K562 (cell line): ENCODE measurements at regions not wholly inside any gene's neighbourhood (a gene's known extent, or its start where the extent isn't known, plus 50 kb on each side); places are given as distances from the start of the nearest gene placed in this dataset.

Source experiments
- ATAC-seq: fragments of 200-7000 bp; cut with Tn5 transposase; 3 replicates; pipeline ENCODE4 v1.9.1; 2020; ENCODE audit warnings: moderate library complexity
- BruUV-seq: library from RNA; stranded (reverse); fragments of 400-500 nt; replicated peaks from 2 replicates; lab custom pipeline; 2021; lab: Mats Ljungman, UMichigan
- CTCF ChIA-PET: fragments of 300-600 bp; formaldehyde crosslinking; extraction: SDS; loops from one replicate; lab custom pipeline; 2021; ENCODE audit warnings: low intra/inter-chr PET ratio; lab: Yijun Ruan, JAX
- POLR2A ChIA-PET: fragments of 300-600, 350-650 bp; sonication (Branson Sonifier 250); formaldehyde crosslinking; extraction: SDS; loops from one replicate; lab custom pipeline; 2021; ENCODE audit warnings: antibody characterized with exemption, inconsistent platforms; lab: Yijun Ruan, JAX
- DNase-seq, 4 experiments: peaks; one replicate each; pipeline versions ENCODE4 v3.0.0 to v3.0.0-alpha.2; 2011 to 2018; ENCODE audit warnings: low spot score in 3 of 4, mixed read lengths in 3 of 4; ENCODE audit errors: extremely low read depth in 1 of 4
- FAIRE-seq: peaks from 2 replicates; lab custom pipeline; 2011; peaks lifted over from hg19 to GRCh38; lab: Jason Lieb, UNC
- H2AFZ ChIP-seq: 2 replicates; pipeline ENCODE4 v1.6.0; 2011; ENCODE audit warnings: low read depth, low read length, control low read depth, inconsistent platforms
- H3K27ac ChIP-seq: fragments of 200-600 bp; 3 replicates; pipeline ENCODE4 v1.8.0; 2011; ENCODE audit warnings: low read depth, mild to moderate bottlenecking, control low read depth, inconsistent platforms, low read length, moderate library complexity, mixed read lengths; ENCODE audit errors: extremely low read depth
- H3K27me3 ChIP-seq, 2 experiments: fragments of 300-600 bp in 1 of 2; 2 replicates in 1 of 2; 3 replicates in 1 of 2; pipeline versions ENCODE4 v1.6.0 to v1.8.0; 2011; ENCODE audit warnings: inconsistent platforms in 2 of 2, low read length in 2 of 2, mild to moderate bottlenecking in 1 of 2, mixed read lengths in 1 of 2, moderate library complexity in 1 of 2; ENCODE audit not compliant: control insufficient read depth in 2 of 2, insufficient read depth in 2 of 2
- H3K36me3 ChIP-seq: fragments of 300-600 bp; 3 replicates; pipeline ENCODE4 v1.8.0; 2011; ENCODE audit warnings: mild to moderate bottlenecking, low read length, inconsistent platforms; ENCODE audit not compliant: control insufficient read depth, insufficient read depth
- H3K4me1 ChIP-seq, 2 experiments: fragments of 200-600 bp in 1 of 2; replicated peaks in 1 of 2; 2 replicates in 1 of 2; 3 replicates in 1 of 2; pipeline versions ENCODE4 v1.5.1 to v1.8.0; 2011; ENCODE audit warnings: inconsistent platforms in 2 of 2, low read length in 2 of 2, mild to moderate bottlenecking in 1 of 2, mixed read lengths in 1 of 2, moderate library complexity in 1 of 2; ENCODE audit not compliant: control insufficient read depth in 2 of 2, insufficient read depth in 2 of 2
- H3K4me2 ChIP-seq: 2 replicates; pipeline ENCODE4 v1.6.1; 2011; ENCODE audit warnings: low read length, control low read depth, inconsistent platforms, mixed read lengths; ENCODE audit not compliant: insufficient read depth
- H3K4me3 ChIP-seq: fragments of 200-600 bp; sonication (generic), shearing (Covaris generic); 2 replicates; pipeline ENCODE4 v1.5.1; 2016; ENCODE audit warnings: control low read depth, inconsistent platforms
- H3K79me2 ChIP-seq: fragments of 200-600 bp; 3 replicates; pipeline ENCODE4 v1.8.0; 2011; ENCODE audit warnings: low read length, inconsistent platforms; ENCODE audit not compliant: control insufficient read depth, insufficient read depth
- H3K9ac ChIP-seq, 2 experiments: 2 replicates each; pipeline versions ENCODE4 v1.6.0 to v1.6.1; 2011; ENCODE audit warnings: low read depth in 2 of 2, low read length in 2 of 2, control low read depth in 1 of 2, inconsistent platforms in 1 of 2, mild to moderate bottlenecking in 1 of 2, mixed read lengths in 1 of 2; ENCODE audit not compliant: insufficient read depth in 1 of 2
- H3K9me1 ChIP-seq: one replicate; pipeline ENCODE4 v1.6.0; 2011; ENCODE audit warnings: inconsistent platforms, mild to moderate bottlenecking, low read length, moderate library complexity; ENCODE audit not compliant: control insufficient read depth, insufficient read depth
- H3K9me3 ChIP-seq: replicated peaks from 2 replicates; pipeline ENCODE4 v1.5.1; 2011; ENCODE audit warnings: low read depth, low read length, inconsistent platforms; ENCODE audit not compliant: control insufficient read depth, insufficient read depth
- H4K20me1 ChIP-seq: replicated peaks from 2 replicates; pipeline ENCODE4 v1.6.1; 2011; ENCODE audit warnings: low read length, inconsistent platforms, mixed read lengths; ENCODE audit not compliant: control insufficient read depth, insufficient read depth
- PHF21A ChIP-seq: fragments of 450-650 bp; IDR thresholded peaks from 2 replicates; pipeline ENCODE4 v1.6.1; 2017; ENCODE audit warnings: low read depth, borderline replicate concordance
- SMAD1 ChIP-seq: fragments of 150-350 bp; IDR thresholded peaks from 2 replicates; pipeline ENCODE4 v1.6.1; 2014; ENCODE audit warnings: low read length, low read depth; ENCODE audit not compliant: partially characterized antibody
- SP1 ChIP-seq: sonication (generic); formaldehyde crosslinking; IDR thresholded peaks from 2 replicates; pipeline ENCODE4 v1.8.1; 2022; ENCODE audit warnings: mild to moderate bottlenecking, missing genetic modification reagents
- SRSF9 ChIP-seq: fragments of 200-400 bp; formaldehyde crosslinking; IDR thresholded peaks from 2 replicates; pipeline ENCODE4 v1.6.1; 2017; ENCODE audit warnings: low read depth, low read length, borderline replicate concordance
- ZFP36 ChIP-seq: fragments of 150-350 bp; IDR thresholded peaks from 2 replicates; pipeline ENCODE4 v1.6.1; 2018; ENCODE audit warnings: low read length, low read depth; ENCODE audit not compliant: partially characterized antibody
- ZNF707 ChIP-seq: fragments of 250-450 bp; sonication (Bioruptor Pico); conservative IDR thresholded peaks from 2 replicates; pipeline ENCODE4 v1.8.0; 2022; ENCODE audit warnings: inconsistent platforms, mild to moderate bottlenecking, moderate library complexity
- WGBS: fragments of 100-300 bp; shearing (Covaris generic); methylation state at CpG from one replicate; pipeline ENCODE4 v1.1.6; 2016; ENCODE audit warnings: low coverage, mixed read lengths; ENCODE audit not compliant: insufficient coverage; ENCODE audit errors: missing lambda C conversion rate; 5-methylcytosine and 5-hydroxymethylcytosine counted together
- in situ Hi-C: fragments of 300-500 bp; cut with MboI; formaldehyde crosslinking; loops from 4 replicates; pipeline ENCODE4 v1.15.0; 2018; ENCODE audit warnings: inconsistent platforms, mixed read lengths
- intact Hi-C: fragments of 100-400 bp; cut with micrococcal nuclease; formaldehyde crosslinking; loops from 2 replicates; pipeline ENCODE4 v1.14.2; 2022
- TF ChIP-seq, protein P1 (sequence below): fragments of 250-450 bp; sonication (Bioruptor Pico); IDR thresholded peaks from 2 replicates; pipeline ENCODE4 v1.8.0; 2022; ENCODE audit warnings: inconsistent platforms
- TF ChIP-seq, protein P2 (sequence below): fragments of 450-650 bp; formaldehyde crosslinking; IDR thresholded peaks from 2 replicates; pipeline ENCODE4 v1.4.0; 2020; ENCODE audit warnings: mild to moderate bottlenecking
- TF ChIP-seq, protein P3 (sequence below): fragments of 250-450 bp; sonication (Bioruptor Pico); IDR thresholded peaks from 2 replicates; pipeline ENCODE4 v1.4.0; 2020; ENCODE audit warnings: mild to moderate bottlenecking, moderate library complexity

DNA sequence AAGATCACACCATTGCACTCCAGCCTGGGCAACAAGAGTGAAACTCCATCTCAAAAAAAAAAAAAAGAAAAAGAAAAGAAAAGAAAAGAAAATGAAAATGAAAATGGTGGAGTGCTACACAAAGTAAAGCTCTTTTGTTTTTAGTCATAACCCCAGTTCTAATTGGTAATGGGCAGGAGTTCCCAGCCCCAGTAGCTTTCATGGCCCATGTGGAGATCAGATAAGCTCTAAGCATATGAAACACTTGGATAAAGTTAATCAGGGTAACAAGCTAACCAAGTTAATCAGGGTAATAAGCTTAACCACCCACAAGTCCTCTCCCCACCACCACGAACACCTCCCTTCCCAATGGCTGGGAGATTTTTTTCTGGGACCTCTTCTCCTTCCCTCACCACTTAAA lies 240.8 kb downstream of the BCL11A start (continued):
- TF ChIP-seq, protein P1, sequence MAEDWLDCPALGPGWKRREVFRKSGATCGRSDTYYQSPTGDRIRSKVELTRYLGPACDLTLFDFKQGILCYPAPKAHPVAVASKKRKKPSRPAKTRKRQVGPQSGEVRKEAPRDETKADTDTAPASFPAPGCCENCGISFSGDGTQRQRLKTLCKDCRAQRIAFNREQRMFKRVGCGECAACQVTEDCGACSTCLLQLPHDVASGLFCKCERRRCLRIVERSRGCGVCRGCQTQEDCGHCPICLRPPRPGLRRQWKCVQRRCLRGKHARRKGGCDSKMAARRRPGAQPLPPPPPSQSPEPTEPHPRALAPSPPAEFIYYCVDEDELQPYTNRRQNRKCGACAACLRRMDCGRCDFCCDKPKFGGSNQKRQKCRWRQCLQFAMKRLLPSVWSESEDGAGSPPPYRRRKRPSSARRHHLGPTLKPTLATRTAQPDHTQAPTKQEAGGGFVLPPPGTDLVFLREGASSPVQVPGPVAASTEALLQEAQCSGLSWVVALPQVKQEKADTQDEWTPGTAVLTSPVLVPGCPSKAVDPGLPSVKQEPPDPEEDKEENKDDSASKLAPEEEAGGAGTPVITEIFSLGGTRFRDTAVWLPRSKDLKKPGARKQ (CRISPR knock-in tag), result no peak
- no peak for TF ChIP-seq ZNF707 (CRISPR knock-in tag)
- no peak for TF ChIP-seq SP1 (CRISPR knock-in tag)
- TF ChIP-seq SMAD1, result no peak
- TF ChIP-seq, protein P2, sequence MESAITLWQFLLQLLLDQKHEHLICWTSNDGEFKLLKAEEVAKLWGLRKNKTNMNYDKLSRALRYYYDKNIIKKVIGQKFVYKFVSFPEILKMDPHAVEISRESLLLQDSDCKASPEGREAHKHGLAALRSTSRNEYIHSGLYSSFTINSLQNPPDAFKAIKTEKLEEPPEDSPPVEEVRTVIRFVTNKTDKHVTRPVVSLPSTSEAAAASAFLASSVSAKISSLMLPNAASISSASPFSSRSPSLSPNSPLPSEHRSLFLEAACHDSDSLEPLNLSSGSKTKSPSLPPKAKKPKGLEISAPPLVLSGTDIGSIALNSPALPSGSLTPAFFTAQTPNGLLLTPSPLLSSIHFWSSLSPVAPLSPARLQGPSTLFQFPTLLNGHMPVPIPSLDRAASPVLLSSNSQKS, result no peak
- no peak for TF ChIP-seq PHF21A

DNA sequence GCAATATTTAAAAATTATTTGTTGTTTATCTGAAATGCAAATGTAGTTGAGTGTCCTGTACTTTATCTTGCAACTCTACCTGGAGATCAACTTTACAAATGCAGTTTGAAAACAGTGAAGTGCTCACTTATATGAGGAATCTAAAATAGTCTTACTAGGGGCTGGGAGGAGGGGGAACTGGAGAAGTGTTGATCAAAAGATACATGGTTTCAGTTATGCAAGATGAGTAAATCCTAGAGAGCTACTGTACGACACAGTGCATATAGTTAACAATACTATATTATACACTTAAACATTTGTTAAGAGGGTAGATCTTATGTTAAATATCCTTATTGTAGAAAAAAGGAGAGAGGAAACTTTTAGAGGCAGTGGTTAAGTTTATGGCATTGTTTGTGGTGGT lies 241.9 kb downstream of the BCL11A start:
- POLR2A ChIA-PET, result no interaction called here
- Histone ChIP-seq H3K36me3 (no peaks in the 10 kb centered on the region), H4K20me1 (no peaks in the 10 kb centered on the region), H3K4me2 (no peak overlapping the region), H3K9me1 (no peaks in the 10 kb centered on the region), H3K4me3 (no peak overlapping the region), H3K79me2 (no peaks in the 10 kb centered on the region), H3K27ac (no peak overlapping the region), H3K4me1 (no peaks in the 10 kb centered on the region), H2AFZ (no peak overlapping the region), H3K9me3 (no peaks in the 10 kb centered on the region), H3K9ac (no peak overlapping the region), H3K27me3 (no peaks in the 10 kb centered on the region)
- DNase-seq (no peak), FAIRE-seq (no peak), ATAC-seq (no peak)
- no TSS peak for BruUV-seq
- 0% methylated on average over 1 of the region's 1 CpG for WGBS
- TF ChIP-seq, protein P3, sequence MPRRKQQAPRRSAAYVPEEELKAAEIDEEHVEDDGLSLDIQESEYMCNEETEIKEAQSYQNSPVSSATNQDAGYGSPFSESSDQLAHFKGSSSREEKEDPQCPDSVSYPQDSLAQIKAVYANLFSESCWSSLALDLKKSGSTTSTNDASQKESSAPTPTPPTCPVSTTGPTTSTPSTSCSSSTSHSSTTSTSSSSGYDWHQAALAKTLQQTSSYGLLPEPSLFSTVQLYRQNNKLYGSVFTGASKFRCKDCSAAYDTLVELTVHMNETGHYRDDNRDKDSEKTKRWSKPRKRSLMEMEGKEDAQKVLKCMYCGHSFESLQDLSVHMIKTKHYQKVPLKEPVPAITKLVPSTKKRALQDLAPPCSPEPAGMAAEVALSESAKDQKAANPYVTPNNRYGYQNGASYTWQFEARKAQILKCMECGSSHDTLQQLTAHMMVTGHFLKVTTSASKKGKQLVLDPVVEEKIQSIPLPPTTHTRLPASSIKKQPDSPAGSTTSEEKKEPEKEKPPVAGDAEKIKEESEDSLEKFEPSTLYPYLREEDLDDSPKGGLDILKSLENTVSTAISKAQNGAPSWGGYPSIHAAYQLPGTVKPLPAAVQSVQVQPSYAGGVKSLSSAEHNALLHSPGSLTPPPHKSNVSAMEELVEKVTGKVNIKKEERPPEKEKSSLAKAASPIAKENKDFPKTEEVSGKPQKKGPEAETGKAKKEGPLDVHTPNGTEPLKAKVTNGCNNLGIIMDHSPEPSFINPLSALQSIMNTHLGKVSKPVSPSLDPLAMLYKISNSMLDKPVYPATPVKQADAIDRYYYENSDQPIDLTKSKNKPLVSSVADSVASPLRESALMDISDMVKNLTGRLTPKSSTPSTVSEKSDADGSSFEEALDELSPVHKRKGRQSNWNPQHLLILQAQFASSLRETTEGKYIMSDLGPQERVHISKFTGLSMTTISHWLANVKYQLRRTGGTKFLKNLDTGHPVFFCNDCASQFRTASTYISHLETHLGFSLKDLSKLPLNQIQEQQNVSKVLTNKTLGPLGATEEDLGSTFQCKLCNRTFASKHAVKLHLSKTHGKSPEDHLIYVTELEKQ, result no peak
- TF ChIP-seq ZFP36 (no peak), SRSF9 (no peak)
- CTCF ChIA-PET, result no interaction called here
- intact Hi-C loops, result no loop called here
- in situ Hi-C loops, result no loop called here
